HG02798 (cell line): ENCODE measurements at regions not wholly inside any gene's neighbourhood (a gene's known extent, or its start where the extent isn't known, plus 50 kb on each side); places are given as distances from the start of the nearest gene placed in this dataset.

ENCODE experiments used
- ATAC-seq: cut with Tn5 transposase; IDR thresholded peaks from one replicate; pipeline ENCODE4 v1.9.1; 2021; ENCODE audit warnings: mild to moderate bottlenecking; ENCODE audit not compliant: unreplicated experiment, poor library complexity

DNA sequence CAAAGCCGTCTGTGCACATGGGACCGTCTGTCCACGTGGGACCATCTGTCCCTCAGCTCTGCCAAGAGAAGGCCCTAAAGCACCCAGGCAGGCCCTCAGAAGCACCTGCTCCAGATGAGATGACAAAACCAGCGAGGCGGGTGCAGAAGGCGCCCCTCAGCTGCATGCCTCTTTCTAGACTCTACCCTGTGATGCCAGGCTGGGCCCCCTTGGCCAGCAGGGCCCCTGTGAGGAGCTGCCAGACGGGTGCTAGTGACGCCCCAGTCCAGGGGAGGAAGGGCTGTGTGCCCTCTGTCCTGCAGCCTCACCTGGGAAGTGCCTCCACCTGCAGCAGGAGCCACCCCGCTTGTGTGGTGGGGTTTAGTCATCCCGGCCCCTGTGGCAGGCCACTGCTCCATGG, 309.2 kb upstream of the SHH start:
- no peak for ATAC-seq

DNA sequence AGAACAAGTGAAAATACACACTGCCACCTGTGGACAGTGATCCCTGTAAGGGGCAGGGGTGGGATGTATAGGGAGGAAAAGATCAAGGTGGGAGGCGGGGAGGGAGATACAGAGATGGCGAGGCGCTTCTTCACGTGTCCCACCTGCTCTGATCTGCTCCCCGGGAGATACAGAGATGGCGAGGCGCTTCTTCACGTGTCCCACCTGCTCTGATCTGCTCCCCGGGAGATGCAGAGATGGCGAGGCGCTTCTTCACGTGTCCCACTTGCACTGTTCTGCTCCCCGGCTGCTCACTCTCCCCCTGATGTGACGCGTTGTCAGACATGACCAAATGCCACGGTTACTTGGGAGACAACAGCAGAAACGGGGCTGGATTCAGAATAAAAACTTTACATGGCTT, 308.3 kb upstream of the SHH start:
- ATAC-seq: no peak

DNA sequence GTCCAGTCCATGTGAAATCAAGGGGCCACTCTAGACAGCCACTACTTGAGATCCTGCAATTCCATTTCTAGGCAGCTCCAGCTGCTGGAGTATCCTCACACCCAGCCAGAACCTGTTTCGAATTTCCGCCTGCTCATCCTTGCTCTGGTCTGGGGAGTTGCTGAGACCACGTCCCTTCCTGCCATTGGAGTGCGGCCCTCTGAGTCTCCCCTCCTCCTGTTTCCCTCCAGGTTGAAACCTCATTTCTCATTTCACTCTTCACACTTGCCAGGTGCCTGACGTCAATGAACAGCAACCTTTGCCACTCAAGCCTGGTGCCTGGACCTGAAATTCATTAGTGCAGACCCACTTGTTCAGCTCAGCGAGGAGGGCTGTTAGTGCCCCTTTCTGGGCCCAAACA, 307.5 kb upstream of the SHH start:
- ATAC-seq: no peak

DNA sequence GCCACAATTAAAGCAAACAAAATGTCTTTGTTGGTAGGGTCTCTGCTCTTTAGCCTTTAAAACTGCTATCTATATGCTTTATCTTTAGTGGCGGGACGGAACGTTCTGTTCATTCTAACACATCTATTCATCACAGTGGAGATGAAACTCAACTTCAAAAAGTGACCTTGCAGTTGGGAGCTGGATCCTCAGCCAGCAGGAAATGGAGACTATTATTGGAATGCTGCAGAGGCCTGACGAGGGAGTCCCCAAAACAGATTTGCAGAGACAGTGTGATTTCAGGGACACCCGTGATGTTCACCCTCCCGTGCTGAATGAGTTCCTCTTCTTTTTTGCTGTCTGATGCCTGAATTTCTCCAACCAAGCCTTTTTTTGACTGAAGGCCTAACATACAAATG, 306.0 kb upstream of the SHH start:
- no peak for ATAC-seq

DNA sequence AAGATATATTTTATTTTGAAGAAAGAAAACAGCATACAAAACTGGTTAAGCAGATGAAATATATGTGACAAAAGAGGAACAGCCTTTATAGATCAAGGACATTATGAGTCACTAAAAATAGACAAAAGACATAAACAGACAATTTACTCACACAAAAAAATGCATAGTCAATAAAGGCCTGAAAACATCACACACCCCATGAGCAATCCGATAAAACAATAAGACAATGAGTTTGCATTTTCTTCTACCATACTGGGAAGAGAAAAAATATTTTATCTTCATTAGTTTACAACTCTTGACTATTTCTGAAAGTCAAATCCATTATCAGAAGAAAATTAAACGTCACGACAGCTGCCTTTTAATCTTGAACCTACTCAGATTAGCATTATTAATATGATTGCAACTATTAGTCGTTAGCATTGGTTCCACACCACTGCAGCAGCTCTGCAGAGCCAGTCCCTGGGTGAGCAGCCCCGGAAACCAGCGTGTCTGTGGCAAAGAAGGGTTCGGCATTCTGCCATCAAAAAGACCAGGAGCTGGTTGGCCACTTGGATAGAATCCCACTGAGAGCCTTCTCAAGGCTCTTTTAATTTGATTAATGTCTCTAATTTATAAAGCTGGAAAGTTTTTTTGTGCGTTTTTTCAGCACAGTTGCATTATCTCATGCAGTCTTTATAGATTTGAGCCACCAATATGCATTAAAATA, 305.4 kb upstream of the SHH start:
- no peak for ATAC-seq

DNA sequence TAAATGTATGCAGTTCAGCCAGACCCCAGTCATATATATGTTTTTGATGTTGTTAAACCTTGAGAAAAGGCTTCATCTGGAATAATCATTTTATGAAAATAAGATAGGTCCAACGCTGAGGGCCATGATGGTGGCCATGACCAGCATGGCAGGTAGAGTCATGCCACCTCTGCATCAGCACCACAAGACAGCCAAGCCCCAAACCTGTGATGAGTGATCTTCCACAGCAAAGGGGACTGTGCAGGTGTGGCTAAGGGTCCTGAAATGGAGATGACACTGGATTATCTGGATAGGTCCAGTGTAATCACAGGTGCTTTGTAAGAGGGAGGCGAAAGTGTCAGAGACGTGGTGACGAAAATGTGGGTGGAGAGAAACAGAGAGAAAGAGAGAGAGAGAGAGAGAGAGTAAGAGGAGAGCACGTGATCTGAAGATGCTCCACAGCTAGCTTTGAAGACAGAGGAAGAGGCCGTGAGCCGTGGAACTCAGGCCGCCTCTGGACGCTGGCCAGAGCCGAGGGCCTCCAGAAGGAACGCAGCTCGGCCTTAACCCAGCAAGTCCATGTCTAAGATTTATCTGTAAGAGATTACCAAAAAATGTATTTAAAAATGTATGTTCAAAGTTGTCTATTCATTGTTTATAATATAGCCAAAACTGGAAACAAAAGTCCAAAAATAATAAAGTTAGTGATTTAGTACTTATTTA, 304.4 kb upstream of the SHH start:
- no peak for ATAC-seq

DNA sequence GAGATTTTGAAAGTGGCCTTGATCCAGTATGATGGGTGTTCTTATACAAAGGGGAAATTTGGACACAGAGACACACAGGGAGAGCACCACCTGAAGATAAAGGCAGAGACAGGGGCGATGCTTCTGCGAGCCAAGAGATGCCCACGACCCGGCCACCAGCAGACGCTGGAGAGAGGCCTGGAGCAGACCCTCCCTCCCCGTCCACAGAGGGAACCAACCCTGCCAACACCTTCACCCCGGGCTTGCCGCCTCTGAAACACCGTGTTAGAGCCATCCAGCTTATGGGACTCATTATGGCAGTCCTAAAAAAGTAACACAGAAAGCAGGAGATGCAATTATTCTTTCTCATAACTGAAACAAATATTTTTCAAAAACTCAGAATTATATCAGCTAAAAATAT, 303.3 kb upstream of the SHH start:
- ATAC-seq: no peak

DNA sequence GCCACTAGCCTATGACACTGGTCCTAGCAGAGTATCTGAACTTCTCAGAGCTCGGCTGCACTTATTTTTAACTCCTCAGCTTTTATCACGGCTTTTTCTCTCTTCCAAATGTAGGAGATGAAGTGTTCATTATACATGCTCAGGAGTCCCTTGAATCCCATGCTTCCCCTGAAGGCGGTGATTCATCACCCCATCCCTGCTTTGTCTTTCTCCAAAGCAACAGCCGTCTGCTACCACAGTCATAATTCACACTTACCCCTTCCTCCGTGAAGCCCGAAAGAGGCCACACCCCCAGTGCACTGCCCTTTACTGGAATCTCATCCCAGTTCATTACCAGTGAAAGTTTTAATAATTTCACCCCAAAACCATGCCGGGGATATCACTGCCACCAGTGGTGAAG, 301.5 kb upstream of the SHH start:
- no peak for ATAC-seq

DNA sequence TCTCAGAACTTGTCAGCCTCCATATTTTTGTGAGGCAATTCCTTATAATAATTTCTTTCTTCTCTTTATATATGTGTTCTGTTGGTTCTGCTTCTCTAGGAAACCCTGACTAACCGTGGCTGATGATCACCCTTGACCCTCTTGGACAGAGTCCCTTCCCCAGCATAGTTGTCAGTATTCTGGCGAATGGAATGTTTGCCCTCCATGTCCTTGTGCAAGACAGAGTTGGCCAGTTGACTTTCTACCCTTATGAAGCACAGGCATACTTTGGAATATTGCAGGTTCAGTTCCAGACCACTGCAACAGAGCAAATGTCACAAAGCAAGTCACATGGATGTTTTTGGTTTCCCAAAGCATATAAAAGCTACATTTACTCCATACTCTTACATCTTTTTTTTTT, 297.7 kb upstream of the SHH start:
- no peak for ATAC-seq

DNA sequence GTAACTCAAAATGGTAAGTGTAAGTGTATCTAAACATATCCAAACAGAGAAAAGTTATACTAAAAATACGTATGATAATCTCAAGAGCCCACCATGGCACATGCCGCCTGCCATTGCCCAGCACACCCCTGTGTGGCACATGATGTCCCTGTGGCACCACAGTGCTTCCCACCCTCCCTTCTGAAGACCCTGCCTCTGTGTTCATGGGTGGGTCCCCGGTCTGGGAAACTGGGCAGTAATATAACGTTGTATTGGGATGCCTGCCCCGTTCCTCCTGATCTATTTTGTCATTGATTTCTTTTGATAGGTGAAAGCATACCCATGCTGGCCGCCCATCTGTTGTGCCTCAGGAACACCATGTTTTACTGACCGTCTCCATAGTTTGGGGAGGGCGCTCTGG, 296.8 kb upstream of the SHH start:
- ATAC-seq: no peak

DNA sequence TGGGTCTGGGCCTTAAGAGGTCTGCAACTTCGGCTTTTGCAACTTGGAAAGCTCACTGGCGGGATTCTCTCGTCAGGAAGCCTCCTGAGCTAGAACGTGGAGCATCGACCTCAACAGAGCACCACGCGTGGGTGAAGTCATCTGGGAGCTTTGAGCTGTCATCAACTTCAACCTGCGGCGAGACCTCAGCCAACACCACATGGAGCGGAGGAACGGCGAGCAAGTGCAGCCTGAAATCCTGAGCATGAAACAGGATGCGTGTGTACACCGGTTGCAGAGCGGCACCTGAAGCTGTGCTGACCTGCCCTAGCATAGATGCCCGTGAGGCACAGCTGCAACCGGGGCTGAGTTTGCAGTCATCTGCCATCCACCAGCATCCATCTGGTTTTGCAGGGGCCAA, 295.7 kb upstream of the SHH start:
- no peak for ATAC-seq

DNA sequence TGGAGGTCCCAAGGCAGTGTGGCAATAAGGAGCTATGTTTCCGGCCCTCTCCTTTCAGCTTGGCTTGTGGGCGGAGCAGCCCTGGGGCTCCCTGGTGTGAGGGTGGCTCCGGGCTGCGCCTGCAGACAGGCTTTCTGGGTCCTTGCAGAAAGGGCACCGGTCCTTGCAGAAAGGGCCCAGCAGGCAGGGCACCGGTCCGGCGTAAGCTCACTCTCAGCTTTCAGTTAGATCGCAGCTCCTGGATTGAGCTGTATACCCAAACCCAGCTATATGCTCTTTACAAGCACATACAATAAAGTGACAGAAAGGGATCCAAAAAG, 293.8 kb upstream of the SHH start:
- ATAC-seq: no peak

DNA sequence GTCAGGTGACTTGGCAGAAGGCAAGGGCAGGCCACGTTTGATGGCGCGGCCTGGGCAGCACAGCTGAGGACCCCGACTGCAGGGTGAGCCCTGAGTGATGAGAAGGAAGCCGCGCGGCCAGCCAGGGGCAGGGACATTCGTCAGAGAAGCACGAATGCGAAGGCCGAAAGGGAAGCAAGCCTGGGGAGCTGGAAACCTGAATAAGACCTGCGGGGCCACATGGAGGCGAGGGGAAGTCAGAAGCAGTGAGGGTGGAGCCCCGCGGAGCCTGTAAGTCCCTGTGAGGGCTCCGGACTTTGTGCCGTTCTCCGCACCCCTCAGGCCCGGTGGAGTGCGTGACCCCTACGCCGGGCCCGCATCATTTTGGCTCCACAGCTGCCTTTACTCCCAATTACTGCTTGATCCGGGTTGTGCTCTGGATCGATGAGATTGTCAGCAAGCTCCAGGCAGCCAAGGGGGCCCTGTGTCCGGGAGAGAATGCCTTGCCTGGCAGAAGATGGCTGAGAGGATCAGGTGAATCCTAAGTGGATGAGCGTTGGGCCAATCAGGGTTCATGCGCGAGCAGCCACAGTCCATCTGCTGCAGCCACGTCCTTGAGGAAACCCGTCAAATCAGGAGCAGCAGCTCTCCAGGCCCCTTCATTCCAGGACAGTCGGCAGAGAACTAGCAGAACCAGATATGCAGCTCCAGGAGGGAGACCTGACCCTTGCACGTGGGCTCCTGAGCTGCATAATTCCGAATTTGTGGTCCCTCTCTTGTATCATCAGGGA, 293.3 kb upstream of the SHH start:
- no peak for ATAC-seq

DNA sequence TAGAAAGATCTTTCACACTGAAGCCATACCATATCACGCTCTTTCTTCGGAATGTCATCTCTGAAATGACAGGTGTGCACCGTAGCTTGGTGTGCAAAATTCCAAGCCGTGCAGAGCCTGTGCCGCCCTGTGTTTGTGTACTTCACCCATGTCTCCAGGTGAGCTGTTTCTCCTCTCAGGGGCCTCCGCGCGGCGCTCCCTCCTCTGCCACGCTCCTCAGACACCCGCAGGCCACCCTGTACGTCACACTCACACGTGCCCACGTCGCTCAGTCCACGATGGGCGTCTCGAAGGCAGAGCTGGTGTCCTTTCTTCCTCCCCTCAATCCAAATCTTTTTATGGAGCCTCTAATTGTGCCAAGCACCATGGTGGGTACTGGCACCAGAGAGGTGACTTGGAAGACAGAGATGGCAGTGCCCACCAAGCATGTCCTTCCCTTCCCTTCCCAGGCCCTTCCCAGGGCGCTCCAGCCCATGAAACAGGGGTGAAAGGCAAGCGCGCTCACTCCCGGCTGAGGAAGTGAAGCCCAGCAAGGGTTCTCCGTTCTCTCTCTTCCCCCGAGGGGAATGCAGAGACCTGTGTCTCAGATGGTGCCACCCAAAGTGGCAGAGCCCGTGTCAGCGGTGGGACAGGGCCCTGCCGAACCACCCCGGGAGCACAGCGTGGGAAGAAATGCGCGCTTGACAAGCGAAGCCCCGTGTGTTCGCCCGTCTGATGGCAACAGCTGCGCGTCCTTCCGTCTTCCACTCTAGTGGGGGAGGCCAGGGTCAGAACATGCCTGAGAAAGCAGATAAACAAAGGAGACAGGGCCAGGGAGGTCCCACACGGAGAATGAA, 292.5 kb upstream of the SHH start:
- no peak for ATAC-seq

DNA sequence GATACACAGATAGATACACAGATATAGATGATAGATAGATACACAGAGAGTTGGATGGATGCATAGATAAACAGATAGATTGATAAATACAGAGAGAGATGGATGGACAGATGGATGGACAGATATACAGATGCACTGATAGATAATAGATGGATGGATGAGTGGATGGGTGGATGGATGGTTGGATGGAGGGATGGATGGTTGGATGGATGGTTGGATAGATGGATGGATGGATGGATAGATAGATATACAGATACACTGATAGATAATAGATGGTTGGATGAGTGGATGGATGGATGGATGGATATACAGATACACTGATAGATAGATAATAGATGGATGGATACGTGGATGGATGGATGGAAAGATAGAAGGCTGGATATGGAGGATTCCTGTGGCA, 290.0 kb upstream of the SHH start:
- no peak for ATAC-seq

DNA sequence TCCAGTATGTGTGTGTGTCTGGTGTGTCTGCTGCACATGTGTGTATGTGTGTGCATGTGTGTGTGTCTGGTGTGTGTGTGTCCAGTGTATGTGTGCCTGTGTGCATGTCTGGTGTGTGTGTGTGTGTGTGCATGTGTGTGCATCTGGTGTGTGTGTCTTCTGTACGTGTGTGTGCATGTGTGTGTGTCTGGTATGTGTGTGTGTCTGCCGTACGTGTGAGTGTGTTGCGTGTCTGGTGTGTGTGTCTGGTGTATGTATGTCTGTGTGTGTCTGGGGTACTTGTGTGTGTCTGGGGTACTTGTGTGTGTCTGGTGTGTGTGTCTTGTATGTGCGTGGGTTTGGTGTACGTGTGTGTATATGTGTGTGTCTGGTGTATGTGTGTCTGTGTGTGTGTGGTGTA, 289.1 kb upstream of the SHH start:
- no peak for ATAC-seq

DNA sequence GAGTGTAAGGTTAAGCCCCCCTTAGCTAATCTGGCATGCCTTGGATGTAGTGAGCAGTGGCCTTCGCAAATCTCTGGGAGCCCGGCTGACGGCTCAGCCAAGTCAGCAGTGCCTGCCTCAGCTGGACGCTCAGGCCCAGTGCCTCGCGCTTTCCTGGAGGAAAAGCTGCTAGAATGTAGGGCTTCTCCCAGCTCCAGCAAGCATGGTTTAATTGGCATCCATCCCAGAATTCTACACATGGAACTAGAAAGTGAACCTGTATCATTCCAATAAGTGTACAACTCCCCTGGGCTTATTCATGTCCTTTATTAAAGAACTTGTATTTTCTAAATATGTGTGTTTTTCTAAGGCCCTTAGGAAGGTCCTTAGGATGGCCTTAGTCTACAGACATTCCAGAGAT, 287.8 kb upstream of the SHH start:
- ATAC-seq: no peak

DNA sequence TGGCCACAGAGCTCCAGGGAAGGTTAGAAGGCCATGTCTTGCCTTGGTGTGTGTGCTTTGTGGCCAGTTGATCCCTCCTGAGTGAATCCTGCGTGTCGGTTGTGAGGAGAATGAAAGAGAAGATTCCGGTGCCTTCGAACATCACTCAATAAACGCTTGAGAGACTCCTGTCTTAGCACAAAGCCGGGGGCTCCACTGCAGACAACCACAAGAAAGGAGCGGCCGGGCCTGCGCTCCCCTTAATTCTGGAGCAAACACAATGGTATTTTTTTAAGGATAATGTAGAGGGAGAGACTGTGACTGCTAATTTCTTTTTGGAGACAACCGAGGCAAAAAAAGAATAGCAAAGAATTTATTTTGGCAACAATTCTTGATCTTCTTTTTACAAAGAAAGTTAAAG, 286.8 kb upstream of the SHH start:
- no peak for ATAC-seq

DNA sequence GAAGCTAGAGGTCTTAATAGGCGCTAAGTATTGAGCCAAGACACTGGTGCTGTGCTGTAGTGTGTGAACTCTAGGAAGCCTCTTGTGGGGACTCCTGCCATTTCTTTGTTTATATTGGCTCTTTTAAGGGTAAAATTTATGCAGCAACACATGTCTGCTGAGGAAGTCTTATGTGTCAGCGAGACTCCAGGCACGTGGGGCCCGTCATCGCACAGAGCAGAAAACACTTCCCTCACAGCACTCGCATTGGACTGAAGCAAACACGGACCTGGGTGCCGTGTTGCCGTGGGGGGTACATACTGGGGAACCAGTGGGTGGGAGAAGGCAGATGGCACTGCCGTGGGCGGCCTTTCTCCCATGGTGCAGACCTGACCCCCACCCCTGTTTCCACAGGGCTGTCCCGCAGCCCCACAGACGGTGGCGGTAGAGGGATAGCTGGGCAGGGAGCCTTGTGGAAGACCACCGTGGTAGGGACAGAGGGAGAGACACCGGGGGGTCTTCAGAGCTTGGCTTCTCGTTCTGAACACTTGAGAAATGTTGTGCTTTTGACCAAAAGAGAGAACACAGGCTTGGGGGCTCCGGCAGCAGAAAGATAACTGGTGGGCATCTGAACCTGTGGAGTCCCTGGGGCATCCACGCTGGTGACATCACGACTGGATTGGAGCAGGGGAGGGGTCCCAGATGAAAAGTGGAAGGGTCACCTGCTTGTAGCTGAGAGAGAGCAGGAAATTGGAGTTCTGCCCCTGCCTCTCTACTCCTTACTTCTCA, 284.7 kb upstream of the SHH start:
- no peak for ATAC-seq

DNA sequence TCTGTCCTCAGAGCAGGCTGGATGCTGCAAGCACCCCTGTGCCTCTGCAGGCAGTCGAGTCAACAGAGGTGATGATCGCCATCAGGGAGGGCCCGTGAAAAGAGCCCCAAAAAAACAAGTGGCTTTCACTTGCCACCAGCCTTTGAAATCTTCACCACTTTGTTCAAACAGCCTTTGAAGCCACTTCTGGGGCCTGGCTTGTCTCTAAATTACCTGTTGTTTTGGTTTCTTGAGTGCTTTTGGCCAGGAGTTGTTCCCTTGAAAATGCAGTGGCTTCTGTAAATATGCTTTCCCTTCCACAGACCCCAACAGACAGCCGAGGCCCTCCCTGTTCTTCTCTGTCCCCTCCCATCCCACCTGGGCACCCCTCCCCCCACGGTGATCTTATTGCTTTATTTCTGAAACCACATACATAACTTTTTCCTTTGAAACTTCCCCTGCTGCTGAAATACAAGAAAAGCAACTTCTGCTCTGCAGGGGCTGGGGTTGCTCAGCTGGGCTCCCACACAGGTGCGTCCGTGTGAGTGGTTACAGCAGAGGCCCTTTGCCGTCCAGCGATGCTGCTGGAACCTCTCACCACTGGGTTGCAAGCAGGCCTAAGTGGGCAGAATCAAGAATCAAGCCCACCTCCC, 283.8 kb upstream of the SHH start:
- no peak for ATAC-seq
